Glomerular visceral epithelial cell (primary cell): ENCODE measurements at regions not wholly inside any gene's neighbourhood (a gene's known extent, or its start where the extent isn't known, plus 50 kb on each side); places are given as distances from the start of the nearest gene placed in this dataset.
"Not testable (repeated sequence)": the region's sequence is repeated elsewhere in the genome, so short reads cannot be mapped to it uniquely, and the experiment has no call there.

ENCODE experiments used
- DNase-seq: peaks from one replicate; pipeline ENCODE4 v3.0.0-alpha.2; 2016; ENCODE audit errors: extremely low spot score

DNA sequence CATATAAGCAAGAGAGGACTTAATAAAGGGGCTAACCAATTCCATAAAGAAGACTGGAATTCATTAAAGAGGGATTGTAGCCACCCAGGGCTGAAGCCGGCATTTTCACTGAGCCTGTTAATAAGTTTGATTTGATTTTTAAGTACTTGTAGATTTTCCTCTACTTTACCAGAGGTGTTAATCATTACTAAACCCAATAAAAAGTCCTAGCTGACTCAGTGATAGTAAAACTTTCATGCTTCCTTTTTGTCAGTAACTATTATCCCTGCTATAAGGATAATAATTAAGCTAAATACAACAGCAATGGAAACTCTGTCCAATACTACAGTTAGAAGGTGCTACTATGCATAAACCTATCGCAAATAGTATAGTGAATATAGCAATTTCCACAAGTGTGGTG is 260.2 kb downstream of the CEMIP2 start:
- peak; percentile 26 for DNase-seq

- DNase-seq = peak; percentile 80
Measured at GRCh38 chr9:71506821-71507220, 261.5 kb downstream of the CEMIP2 start.

DNA sequence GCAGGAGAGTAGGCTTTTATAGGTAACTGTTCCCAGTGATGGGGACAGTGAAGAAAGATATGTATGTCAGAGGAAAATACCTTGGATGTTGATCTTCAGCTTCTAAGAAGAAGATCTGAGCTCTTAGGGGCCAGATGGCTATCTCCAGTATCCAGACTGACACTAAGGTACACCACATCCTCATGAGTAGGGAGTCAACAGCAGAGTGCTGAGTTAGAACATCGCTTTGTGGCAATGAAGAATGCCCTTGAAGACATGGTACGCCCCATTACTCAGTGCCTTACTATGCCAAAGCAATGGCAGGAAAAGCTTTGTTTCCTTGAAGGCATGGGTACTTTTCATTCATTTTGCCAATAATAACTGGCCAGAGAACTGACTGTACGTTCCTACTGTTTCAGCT is 263.7 kb downstream of the CEMIP2 start:
- peak; percentile 58 for DNase-seq

GRCh38 chr9:71498691-71499090 is 269.6 kb downstream of the CEMIP2 start:
- DNase-seq = no peak

GRCh38 chr9:71490810-71491209 is 277.5 kb downstream of the CEMIP2 start:
- no peak for DNase-seq

DNA sequence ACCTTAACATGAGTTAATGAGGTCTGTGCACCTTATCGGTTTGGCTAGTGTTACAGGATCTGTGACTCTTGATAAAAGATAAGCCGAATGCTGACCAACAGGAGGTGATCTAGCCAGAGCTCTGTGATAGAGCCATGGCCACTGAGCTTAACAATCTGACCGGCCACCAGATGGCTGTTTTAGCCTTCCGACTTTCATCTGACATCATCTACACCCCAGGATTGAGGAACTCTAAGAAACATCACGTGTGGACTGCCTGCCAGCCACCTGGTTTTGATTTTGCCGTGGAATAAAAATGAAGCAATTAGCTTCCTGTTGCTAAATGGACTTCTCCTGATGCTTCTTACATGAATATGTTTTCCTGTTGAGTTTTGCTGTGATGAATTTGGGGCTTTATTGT is 281.3 kb downstream of the CEMIP2 start:
- no peak for DNase-seq

DNA sequence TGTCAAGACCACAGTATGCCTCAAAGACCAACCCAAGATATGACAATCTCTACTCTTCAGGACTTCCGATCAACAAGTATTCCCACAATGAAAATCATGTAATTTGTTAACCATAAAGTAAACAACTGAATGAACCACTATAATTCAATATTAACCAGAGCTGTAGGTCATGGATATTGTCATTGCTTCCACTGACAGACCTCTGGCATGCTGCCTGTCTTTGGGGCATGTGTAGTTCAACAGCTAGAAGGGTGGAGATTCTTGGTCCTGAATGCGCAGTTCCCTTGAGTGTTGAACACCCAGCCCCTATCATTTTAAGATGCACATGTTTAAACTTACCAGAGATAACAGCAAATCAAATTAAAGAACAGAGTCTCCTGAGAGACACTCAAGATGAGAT is 283.0 kb downstream of the CEMIP2 start:
- DNase-seq = no peak

DNA sequence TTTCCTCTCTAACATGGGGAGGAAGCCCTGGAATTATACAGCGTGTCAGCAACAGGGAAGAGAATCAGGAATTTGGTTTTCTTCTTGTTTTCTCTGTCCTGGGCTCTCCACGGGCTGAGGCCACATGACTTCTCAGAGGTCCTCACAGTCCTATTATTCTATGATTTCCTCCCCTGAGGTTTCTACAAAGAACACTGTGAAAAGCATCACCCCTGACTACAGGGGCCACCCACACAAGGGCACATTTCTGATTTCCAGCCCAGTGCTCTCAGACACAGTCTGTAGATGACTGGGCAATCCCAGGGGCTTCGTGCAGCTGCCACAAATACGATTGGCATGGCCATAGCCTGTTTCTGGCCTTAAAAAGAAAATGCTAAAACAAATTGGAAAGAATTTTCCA is 284.9 kb downstream of the CEMIP2 start:
- no peak for DNase-seq

GRCh38 chr9:71479621-71480020 is 288.7 kb downstream of the CEMIP2 start:
- no peak for DNase-seq

DNA sequence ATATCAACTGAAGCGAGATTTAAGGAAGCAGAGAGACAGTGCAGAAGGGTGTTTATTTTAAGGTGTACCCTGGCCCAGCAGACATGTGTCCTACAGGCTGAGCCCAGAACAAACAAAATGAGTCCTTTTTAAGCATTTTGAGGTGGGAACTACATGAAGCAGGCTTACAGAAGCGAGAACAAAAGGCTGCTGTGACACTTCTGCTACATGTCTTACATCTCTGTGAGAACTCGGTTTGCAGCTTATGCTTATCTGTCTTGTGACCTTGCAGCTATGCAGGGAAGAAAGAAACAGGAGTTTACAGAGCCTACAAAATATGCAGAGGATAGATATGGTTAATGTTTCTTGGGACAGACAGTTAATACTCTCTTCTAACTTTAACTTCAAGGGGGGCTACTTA is 295.9 kb downstream of the CEMIP2 start:
- no peak for DNase-seq

- no peak for DNase-seq
Measured at GRCh38 chr9:71465392-71465791, 302.9 kb downstream of the CEMIP2 start.

DNA sequence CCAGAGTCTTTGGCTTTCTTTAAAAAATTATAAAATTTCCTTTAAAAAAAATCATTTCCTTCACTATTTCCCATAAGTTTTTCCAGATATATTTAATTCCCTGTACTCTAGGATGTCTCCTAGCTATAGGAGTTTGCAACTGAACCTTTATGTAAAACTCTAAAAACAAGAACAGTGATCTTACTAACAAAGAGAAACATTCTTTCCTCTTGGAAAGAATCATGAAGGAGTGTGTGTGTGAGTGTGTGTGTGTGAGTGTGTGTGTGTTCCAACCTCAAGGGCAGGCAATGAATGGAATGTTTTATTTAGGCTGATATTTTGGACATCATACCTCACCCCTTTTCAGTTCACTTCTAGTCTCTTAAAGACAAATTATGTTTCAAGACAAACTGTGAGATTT is 309.2 kb downstream of the CEMIP2 start:
- DNase-seq = no peak

DNA sequence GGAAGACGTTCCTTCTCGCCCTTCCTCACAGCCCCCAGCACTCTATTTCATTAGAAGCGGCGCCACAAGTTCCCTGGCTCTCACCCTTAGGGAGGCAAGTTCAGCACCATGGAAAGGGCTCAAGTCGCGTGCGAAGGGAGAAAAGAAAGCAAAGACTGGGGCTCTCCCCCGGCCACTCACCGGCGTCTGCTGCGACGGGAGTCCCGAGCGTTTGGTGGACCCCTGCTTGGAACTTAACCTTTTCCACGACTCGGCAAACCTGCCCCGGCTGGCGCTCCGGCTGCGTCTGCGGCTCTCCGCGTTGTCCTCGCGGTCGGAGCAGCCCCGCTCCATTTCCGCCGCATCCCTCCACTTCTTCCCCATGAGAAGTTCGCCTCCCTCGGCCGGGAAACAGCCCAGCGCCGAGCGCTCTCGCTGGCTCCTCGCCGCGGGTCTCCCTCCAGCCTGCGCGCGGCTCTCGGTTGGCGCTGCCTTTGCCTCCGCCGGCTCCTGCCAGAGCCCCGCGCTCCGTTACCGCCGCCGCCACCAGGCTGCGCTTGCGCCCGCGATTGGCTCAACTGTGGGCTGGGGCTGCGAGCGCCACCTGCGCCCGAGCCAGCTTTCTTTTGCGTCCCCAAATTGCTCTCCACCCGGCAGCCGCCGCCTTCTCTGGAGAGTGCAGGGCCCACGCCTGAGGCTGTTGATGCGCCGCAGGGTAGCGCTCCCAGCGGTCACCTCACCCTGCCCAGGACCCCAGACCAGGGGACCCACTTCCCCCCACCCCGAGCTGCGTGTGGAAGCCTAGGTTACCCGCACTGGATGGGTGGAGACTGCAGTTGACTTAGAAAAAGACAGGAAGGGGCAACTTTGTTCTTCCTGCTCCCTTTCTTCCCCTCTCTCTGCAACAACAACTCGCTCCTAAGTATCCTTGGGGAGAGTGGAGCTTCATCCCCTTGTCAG is 321.6 kb downstream of the CEMIP2 start:
- DNase-seq = peak; percentile 66

- DNase-seq = no peak
Measured at GRCh38 chr9:71446106-71446472, 322.2 kb downstream of the CEMIP2 start.

GRCh38 chr9:71442937-71443336 is 321.5 kb upstream of the TRPM3 start:
- no peak for DNase-seq

- DNase-seq = no peak
Measured at GRCh38 chr9:71441266-71441665, 319.8 kb upstream of the TRPM3 start.

DNA sequence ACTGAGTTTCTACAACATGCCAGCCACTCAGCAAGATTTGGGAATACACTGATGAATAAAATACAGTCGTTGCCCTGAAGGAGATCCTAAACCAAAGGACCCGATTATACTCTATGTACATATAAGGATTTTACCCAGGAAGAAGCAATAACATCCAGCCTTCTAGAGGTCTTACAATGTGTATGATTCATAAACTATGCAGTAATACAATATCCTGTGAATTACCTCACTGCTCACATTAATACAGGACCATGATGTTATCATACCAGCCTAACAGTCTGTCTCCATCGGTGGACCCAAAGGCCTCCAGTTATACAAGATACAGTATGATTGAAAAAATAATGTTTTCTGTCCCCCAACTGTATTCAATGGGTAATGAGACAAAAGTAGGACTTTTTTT is 310.5 kb upstream of the TRPM3 start:
- no peak for DNase-seq

- DNase-seq = not testable (repeated sequence)
Measured at GRCh38 chr9:71407341-71407740, 285.9 kb upstream of the TRPM3 start.

DNA sequence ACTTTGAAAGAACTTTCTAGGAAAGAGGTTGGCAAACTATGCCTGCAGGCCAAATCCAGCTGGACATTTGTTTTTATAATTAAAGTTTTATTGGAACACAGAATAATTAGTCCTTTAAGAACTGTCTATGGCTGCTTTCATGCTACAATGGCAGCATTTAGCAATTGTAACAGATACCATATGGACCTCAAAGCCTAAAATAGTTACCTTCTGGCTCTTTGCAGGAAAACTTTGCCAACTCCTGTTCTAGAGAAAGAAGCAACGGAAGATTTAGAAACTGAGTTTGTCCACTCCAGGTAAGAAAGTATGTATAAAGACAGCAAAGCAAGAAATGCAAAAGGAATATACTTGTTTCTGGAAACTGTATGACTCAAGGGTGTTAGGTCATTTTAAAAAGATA is 281.7 kb upstream of the TRPM3 start:
- no peak for DNase-seq

GRCh38 chr9:71393005-71393404 is 271.6 kb upstream of the TRPM3 start:
- no peak for DNase-seq

- DNase-seq = no peak
Measured at GRCh38 chr9:71384343-71384742, 262.9 kb upstream of the TRPM3 start.

- DNase-seq = no peak
Measured at GRCh38 chr9:71383308-71383940, 262.0 kb upstream of the TRPM3 start.

DNA sequence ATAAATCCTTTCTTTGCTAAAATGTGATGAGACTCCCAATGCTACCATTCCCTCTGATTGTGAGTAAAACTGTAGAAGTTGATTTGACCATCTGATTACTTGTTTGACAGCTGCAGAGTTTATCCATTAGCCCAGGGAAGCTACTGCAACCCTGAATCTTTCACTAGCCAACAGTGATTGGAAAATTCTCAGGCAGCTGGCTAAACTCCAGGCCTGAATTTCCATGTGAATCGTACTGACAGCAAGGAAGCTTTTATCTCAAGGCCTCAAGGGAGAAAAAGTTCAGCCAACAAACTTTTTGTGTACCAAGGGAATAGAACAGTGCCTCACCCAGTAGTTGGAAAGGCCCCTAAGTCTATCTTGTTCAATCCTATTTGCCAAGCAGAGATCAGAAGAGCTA is 246.7 kb upstream of the TRPM3 start:
- DNase-seq = no peak
